Activated CD8-positive, alpha-beta T cell treated with anti-CD3 and anti-CD28 coated beads for 36 hours (primary cell): ENCODE measurements at regions not wholly inside any gene's neighbourhood (a gene's known extent, or its start where the extent isn't known, plus 50 kb on each side); places are given as distances from the start of the nearest gene placed in this dataset.

Experiments used
- ATAC-seq: fragments of 200-7000 bp; cut with Tn5 transposase; one replicate; pipeline ENCODE4 v1.10.0; 2021; ENCODE audit warnings: mild to moderate bottlenecking, moderate library complexity
- CTCF ChIA-PET: fragments of 350-600 bp; sonication (Branson Sonifier 250); formaldehyde crosslinking; loops from one replicate; lab custom pipeline; 2021; ENCODE audit warnings: antibody characterized with exemption; lab: Charles Lee
- POLR2A ChIA-PET: fragments of 350-600 bp; sonication (Branson Sonifier 250); formaldehyde crosslinking; loops from one replicate; lab custom pipeline; 2021; ENCODE audit warnings: antibody characterized with exemption; lab: Charles Lee
- DNase-seq: peaks from one replicate; pipeline ENCODE4 v3.0.0-alpha.2; 2020
- H3K27ac Mint-ChIP-seq: one replicate; pipeline ENCODE4 v1.8.0; 2021; ENCODE audit warnings: mild to moderate bottlenecking, mixed read lengths
- H3K27me3 Mint-ChIP-seq: one replicate; pipeline ENCODE4 v1.8.0; 2021; ENCODE audit warnings: mixed read lengths
- H3K36me3 Mint-ChIP-seq: one replicate; pipeline ENCODE4 v1.8.0; 2021; ENCODE audit warnings: low read depth, mixed read lengths
- H3K4me1 Mint-ChIP-seq: one replicate; pipeline ENCODE4 v1.8.0; 2021; ENCODE audit warnings: low read depth, mixed read lengths
- H3K4me3 Mint-ChIP-seq: one replicate; pipeline ENCODE4 v1.8.0; 2021; ENCODE audit warnings: mild to moderate bottlenecking, moderate library complexity, mixed read lengths
- H3K9me3 Mint-ChIP-seq: one replicate; pipeline ENCODE4 v1.8.0; 2021; ENCODE audit warnings: mixed read lengths
- CTCF ChIP-seq: fragments of 200-600 bp; IDR thresholded peaks from one replicate; pipeline ENCODE4 v1.8.0; 2022; ENCODE audit warnings: antibody characterized with exemption, mild to moderate bottlenecking
- intact Hi-C: fragments of 100-400 bp; cut with micrococcal nuclease; formaldehyde crosslinking; loops from one replicate; pipeline ENCODE4 v1.10.0; 2022

GRCh38 chr1:36734356-36734755 lies 251.6 kb upstream of the CSF3R start:
- POLR2A ChIA-PET, result interaction anchor here (0.9 kb wide), 1 partner anchor 9 kb away, joined by 3 read pairs; no protein-coding TSS in a partner anchor
- H3K27me3 Mint-ChIP-seq, result peaks cover 44% of the 10 kb centered on the region

GRCh38 chr1:36733748-36734147 lies 251.0 kb upstream of the CSF3R start:
- peaks cover 44% of the 10 kb centered on the region for H3K27me3 Mint-ChIP-seq
- no peaks in the 10 kb centered on the region for H3K4me1 Mint-ChIP-seq
- ATAC-seq, result no peak
- CTCF ChIA-PET, result interaction anchor here (1.3 kb wide), 1 partner anchor 181 kb away, joined by 3 read pairs; no protein-coding TSS in a partner anchor
- no peak for DNase-seq
- H3K4me3 Mint-ChIP-seq, result no peak overlapping the region
- H3K36me3 Mint-ChIP-seq, result no peaks in the 10 kb centered on the region
- no peak for TF ChIP-seq CTCF
- intact Hi-C loops, result loop anchor here (2.0 kb wide), 1 partner anchor 17 kb away; no protein-coding TSS in a partner anchor
- POLR2A ChIA-PET, result interaction anchor here (0.9 kb wide), 1 partner anchor 10 kb away, joined by 3 read pairs; no protein-coding TSS in a partner anchor
- no peak overlapping the region for H3K27ac Mint-ChIP-seq
- no peaks in the 10 kb centered on the region for H3K9me3 Mint-ChIP-seq

More at GRCh38 chr1:36734356-36734755, 251.6 kb upstream of the CSF3R start:
- intact Hi-C loops, result loop anchor here (2.0 kb wide), 1 partner anchor 18 kb away; no protein-coding TSS in a partner anchor
- H3K4me1 Mint-ChIP-seq, result no peaks in the 10 kb centered on the region
- no peak overlapping the region for H3K4me3 Mint-ChIP-seq
- H3K36me3 Mint-ChIP-seq, result no peaks in the 10 kb centered on the region
- DNase-seq, result no peak
- no peak overlapping the region for H3K27ac Mint-ChIP-seq
- TF ChIP-seq CTCF, result no peak
- H3K9me3 Mint-ChIP-seq, result no peaks in the 10 kb centered on the region
- CTCF ChIA-PET, result no interaction called here
- no peak for ATAC-seq

- ATAC-seq (no peak), DNase-seq (no peak)
- no peaks in the 10 kb centered on the region for H3K36me3 Mint-ChIP-seq
- TF ChIP-seq CTCF, result no peak
- H3K9me3 Mint-ChIP-seq, result no peaks in the 10 kb centered on the region
- H3K27ac Mint-ChIP-seq, result no peak overlapping the region
- ChIA-PET CTCF (no interaction called here), POLR2A (no interaction called here)
- H3K4me1 Mint-ChIP-seq, result no peaks in the 10 kb centered on the region
- H3K27me3 Mint-ChIP-seq, result peaks cover 33% of the 10 kb centered on the region
- H3K4me3 Mint-ChIP-seq, result no peak overlapping the region
- intact Hi-C loops, result no loop called here
Observed at GRCh38 chr1:36732015-36732356, 249.3 kb upstream of the CSF3R start.

- CTCF ChIA-PET, result no interaction called here
- POLR2A ChIA-PET, result no interaction called here
- Mint-ChIP-seq H3K4me1 (no peaks in the 10 kb centered on the region), H3K4me3 (no peak overlapping the region), H3K27me3 (peaks cover 29% of the 10 kb centered on the region), H3K36me3 (no peaks in the 10 kb centered on the region), H3K27ac (no peak overlapping the region), H3K9me3 (no peaks in the 10 kb centered on the region)
- peak; percentile 6 for DNase-seq
- no peak for ATAC-seq
- no peak for TF ChIP-seq CTCF
- intact Hi-C loops, result no loop called here
Observed at GRCh38 chr1:36731226-36732014, 248.7 kb upstream of the CSF3R start.

GRCh38 chr1:36730599-36730998 lies 247.9 kb upstream of the CSF3R start:
- Mint-ChIP-seq H3K4me3 (no peak overlapping the region), H3K4me1 (no peaks in the 10 kb centered on the region), H3K36me3 (no peaks in the 10 kb centered on the region), H3K9me3 (no peaks in the 10 kb centered on the region), H3K27ac (no peak overlapping the region), H3K27me3 (peaks cover 27% of the 10 kb centered on the region)
- CTCF ChIA-PET, result no interaction called here
- TF ChIP-seq CTCF, result no peak
- intact Hi-C loops, result no loop called here
- no peak for ATAC-seq
- no peak for DNase-seq
- POLR2A ChIA-PET, result no interaction called here
